WTC11 (cell line): ENCODE measurements at regions not wholly inside any gene's neighbourhood (a gene's known extent, or its start where the extent isn't known, plus 50 kb on each side); places are given as distances from the start of the nearest gene placed in this dataset.

ENCODE experiments used
- ATAC-seq: fragments of 200-7000 bp; cut with Tn5 transposase; 2 replicates; pipeline ENCODE4 v1.10.0; 2021; ENCODE audit warnings: mild to moderate bottlenecking, moderate library complexity
- CTCF ChIA-PET: fragments of 300-600 bp; sonication (Branson Sonifier 250); formaldehyde crosslinking; loops from one replicate; lab custom pipeline; 2021; ENCODE audit warnings: antibody characterized with exemption; lab: Charles Lee
- POLR2A ChIA-PET: fragments of 350-600 bp; sonication (Branson Sonifier 250); formaldehyde crosslinking; loops from one replicate; lab custom pipeline; 2021; ENCODE audit warnings: antibody characterized with exemption; lab: Charles Lee
- DNase-seq: peaks from one replicate; pipeline ENCODE4 v3.0.0; 2021; ENCODE audit warnings: low spot score
- H3K27ac Mint-ChIP-seq: 2 replicates; pipeline ENCODE4 v1.8.0; 2021; ENCODE audit warnings: mixed read lengths
- H3K27me3 Mint-ChIP-seq: 2 replicates; pipeline ENCODE4 v1.8.0; 2021; ENCODE audit warnings: low read depth, mild to moderate bottlenecking, moderate library complexity, mixed read lengths
- H3K36me3 Mint-ChIP-seq: 2 replicates; pipeline ENCODE4 v1.8.0; 2021; ENCODE audit warnings: mixed read lengths
- H3K4me1 Mint-ChIP-seq: 2 replicates; pipeline ENCODE4 v1.8.0; 2022; ENCODE audit warnings: mixed read lengths
- H3K4me3 Mint-ChIP-seq: 2 replicates; pipeline ENCODE4 v1.8.0; 2021; ENCODE audit warnings: mild to moderate bottlenecking, moderate library complexity, mixed read lengths
- H3K9me3 Mint-ChIP-seq: 2 replicates; pipeline ENCODE4 v1.8.0; 2021; ENCODE audit warnings: mixed read lengths
- ARID4B ChIP-seq: sonication (generic); formaldehyde crosslinking; IDR thresholded peaks from 2 replicates; pipeline ENCODE4 v1.8.0; 2023; ENCODE audit warnings: missing genetic modification reagents, mild to moderate bottlenecking, borderline replicate concordance
- ATF2 ChIP-seq: sonication (generic); formaldehyde crosslinking; IDR thresholded peaks from 2 replicates; pipeline ENCODE4 v1.8.1; 2022; ENCODE audit warnings: low read depth, missing genetic modification reagents, borderline replicate concordance
- CREM ChIP-seq: sonication (generic); formaldehyde crosslinking; IDR thresholded peaks from 2 replicates; pipeline ENCODE4 v1.8.1; 2022; ENCODE audit warnings: mild to moderate bottlenecking, missing genetic modification reagents, moderate library complexity
- HMGA2 ChIP-seq: fragments of 250-450 bp; sonication (Bioruptor Pico); IDR thresholded peaks from 2 replicates; pipeline ENCODE4 v1.4.0; 2021; ENCODE audit warnings: mild to moderate bottlenecking, moderate library complexity
- HMGXB4 ChIP-seq: sonication (generic); formaldehyde crosslinking; IDR thresholded peaks from 2 replicates; pipeline ENCODE4 v1.8.1; 2023; ENCODE audit warnings: mild to moderate bottlenecking, moderate library complexity, missing genetic modification reagents
- KAT7 ChIP-seq: sonication (generic); formaldehyde crosslinking; IDR thresholded peaks from 2 replicates; pipeline ENCODE4 v1.8.1; 2023; ENCODE audit warnings: missing genetic modification reagents, mild to moderate bottlenecking, borderline replicate concordance
- NFE2L1 ChIP-seq: sonication (generic); formaldehyde crosslinking; IDR thresholded peaks from 2 replicates; pipeline ENCODE4 v1.8.1; 2023; ENCODE audit warnings: missing genetic modification reagents
- PRRX2 ChIP-seq: fragments of 250-450 bp; sonication (Bioruptor Pico); IDR thresholded peaks from 2 replicates; pipeline ENCODE4 v1.8.0; 2021; ENCODE audit warnings: mild to moderate bottlenecking
- RORB ChIP-seq: fragments of 250-450 bp; sonication (Bioruptor Pico); IDR thresholded peaks from 2 replicates; pipeline ENCODE4 v1.9.0; 2021; ENCODE audit warnings: mild to moderate bottlenecking
- SMAD3 ChIP-seq: sonication (generic); formaldehyde crosslinking; IDR thresholded peaks from 2 replicates; pipeline ENCODE4 v1.8.0; 2022; ENCODE audit warnings: missing genetic modification reagents, mild to moderate bottlenecking, borderline replicate concordance
- USF1 ChIP-seq: sonication (generic); formaldehyde crosslinking; IDR thresholded peaks from 2 replicates; pipeline ENCODE4 v1.8.0; 2022; ENCODE audit warnings: mild to moderate bottlenecking, missing genetic modification reagents
- ZNF219 ChIP-seq: sonication (generic); formaldehyde crosslinking; IDR thresholded peaks from 2 replicates; pipeline ENCODE4 v1.8.0; 2023; ENCODE audit warnings: missing genetic modification reagents, mild to moderate bottlenecking, borderline replicate concordance
- ZNF281 ChIP-seq: sonication (generic); formaldehyde crosslinking; IDR thresholded peaks from 2 replicates; pipeline ENCODE4 v1.8.0; 2023; ENCODE audit warnings: mild to moderate bottlenecking, missing genetic modification reagents
- ZNF396 ChIP-seq: fragments of 250-450 bp; sonication (Bioruptor Pico); IDR thresholded peaks from 2 replicates; pipeline ENCODE4 v1.8.0; 2021; ENCODE audit warnings: mild to moderate bottlenecking, moderate library complexity, borderline replicate concordance
- ZNF423 ChIP-seq: fragments of 250-450 bp; sonication (Bioruptor Pico); IDR thresholded peaks from 2 replicates; pipeline ENCODE4 v2.1.2; 2022; ENCODE audit warnings: mild to moderate bottlenecking, moderate library complexity
- TF ChIP-seq, protein P1 (sequence below): sonication (generic); formaldehyde crosslinking; IDR thresholded peaks from 2 replicates; pipeline ENCODE4 v1.8.0; 2022; ENCODE audit warnings: mild to moderate bottlenecking, missing genetic modification reagents

DNA sequence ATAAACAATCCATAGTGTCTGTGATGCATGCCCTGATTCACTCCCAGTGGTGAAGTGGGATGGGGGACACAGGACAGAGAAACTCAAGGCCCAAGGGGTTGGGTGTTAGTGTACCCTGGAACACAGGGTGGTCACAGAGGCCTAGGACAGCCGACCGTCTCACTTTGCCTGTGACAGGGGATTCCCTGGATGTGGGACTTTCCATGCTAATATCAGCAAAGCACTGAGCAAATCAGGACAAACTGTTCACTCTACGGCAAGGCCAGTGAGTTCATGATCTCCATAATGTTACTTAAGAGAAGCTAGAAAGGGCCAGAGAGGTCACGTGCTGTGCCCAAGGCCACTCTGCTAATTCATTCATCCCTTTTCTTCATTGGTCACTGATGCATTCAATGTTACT, 158.7 kb upstream of the RBPJ start:
- H3K4me1 Mint-ChIP-seq, result peaks cover 16% of the 10 kb centered on the region
- CTCF ChIA-PET, result interaction anchor here (0.5 to 2.2 kb wide), 27 partner anchors 10 to 209 kb away, joined by 3 to 16 read pairs (median 4); partner anchors contain the start of gene RBPJ
- no peak for DNase-seq
- TF ChIP-seq CREM (CRISPR knock-in tag) (no peak), KAT7 (no peak), ATF2 (no peak), NFE2L1 (CRISPR knock-in tag) (no peak), HMGA2 (CRISPR knock-in tag) (no peak), ZNF281 (CRISPR knock-in tag) (no peak), ZNF423 (no peak), ZNF396 (no peak)
- no peak overlapping the region for H3K27ac Mint-ChIP-seq
- ATAC-seq, result no peak
- POLR2A ChIA-PET, result interaction anchor here (1.0 kb wide), 1 partner anchor 158 kb away, joined by 3 read pairs; the partner anchor contains the start of gene RBPJ
- H3K36me3 Mint-ChIP-seq, result peaks cover 5% of the 10 kb centered on the region
- no peak overlapping the region for H3K4me3 Mint-ChIP-seq
- peaks cover 15% of the 10 kb centered on the region for H3K9me3 Mint-ChIP-seq
- H3K27me3 Mint-ChIP-seq, result no peaks in the 10 kb centered on the region

- ChIA-PET POLR2A (interaction anchor here (0.6 kb wide), 1 partner anchor 107 kb away, joined by 4 read pairs; no protein-coding TSS in a partner anchor), CTCF (interaction anchor here (0.6 to 1.2 kb wide), 3 partner anchors 13 to 176 kb away, joined by 3 to 5 read pairs (median 3); no protein-coding TSS in a partner anchor)
- no peak overlapping the region for H3K4me3 Mint-ChIP-seq
- peaks cover 5% of the 10 kb centered on the region for H3K36me3 Mint-ChIP-seq
- peaks cover 16% of the 10 kb centered on the region for H3K4me1 Mint-ChIP-seq
- peaks cover 15% of the 10 kb centered on the region for H3K9me3 Mint-ChIP-seq
- H3K27ac Mint-ChIP-seq, result peak overlapping the region; percentile 75
- ATAC-seq, result peak; percentile 48; the same call in 1 of the 2 replicates
- H3K27me3 Mint-ChIP-seq, result no peaks in the 10 kb centered on the region
- DNase-seq, result no peak
- no peak for TF ChIP-seq SMAD3 (CRISPR knock-in tag)
- TF ChIP-seq USF1, result no peak
Observed at GRCh38 chr4:26163425-26164362, 157.1 kb upstream of the RBPJ start.

DNA sequence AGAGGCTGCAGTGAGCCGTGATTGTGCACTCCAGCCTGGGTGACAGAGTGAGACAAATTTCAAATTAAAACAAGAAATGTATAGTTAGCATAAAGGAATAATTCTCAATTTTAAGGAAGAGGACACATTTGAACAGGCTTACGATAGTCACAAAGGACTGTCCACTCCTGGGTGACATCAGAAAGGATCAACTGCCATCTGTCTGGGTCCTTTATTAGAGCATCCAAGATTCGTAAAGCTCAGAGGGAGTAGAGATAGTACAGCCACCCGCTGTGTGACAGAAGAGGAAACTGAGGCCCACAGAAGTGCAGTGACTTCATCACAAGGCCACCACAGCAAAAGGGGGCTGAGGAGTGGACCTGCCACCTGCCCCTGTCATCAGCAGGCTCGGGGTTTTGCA, 149.3 kb upstream of the RBPJ start:
- no peak for ATAC-seq
- Mint-ChIP-seq H3K36me3 (peaks cover 19% of the 10 kb centered on the region), H3K27ac (no peak overlapping the region), H3K27me3 (no peaks in the 10 kb centered on the region), H3K4me1 (peaks cover 18% of the 10 kb centered on the region)
- ChIA-PET POLR2A (no interaction called here), CTCF (interaction anchor here (0.7 to 0.9 kb wide), 3 partner anchors 9 to 89 kb away, joined by 4 read pairs; no protein-coding TSS in a partner anchor)
- DNase-seq, result no peak
- no peak for TF ChIP-seq HMGXB4
- TF ChIP-seq ZNF219, result no peak
- TF ChIP-seq RORB (CRISPR knock-in tag), result no peak
- TF ChIP-seq, protein P1, sequence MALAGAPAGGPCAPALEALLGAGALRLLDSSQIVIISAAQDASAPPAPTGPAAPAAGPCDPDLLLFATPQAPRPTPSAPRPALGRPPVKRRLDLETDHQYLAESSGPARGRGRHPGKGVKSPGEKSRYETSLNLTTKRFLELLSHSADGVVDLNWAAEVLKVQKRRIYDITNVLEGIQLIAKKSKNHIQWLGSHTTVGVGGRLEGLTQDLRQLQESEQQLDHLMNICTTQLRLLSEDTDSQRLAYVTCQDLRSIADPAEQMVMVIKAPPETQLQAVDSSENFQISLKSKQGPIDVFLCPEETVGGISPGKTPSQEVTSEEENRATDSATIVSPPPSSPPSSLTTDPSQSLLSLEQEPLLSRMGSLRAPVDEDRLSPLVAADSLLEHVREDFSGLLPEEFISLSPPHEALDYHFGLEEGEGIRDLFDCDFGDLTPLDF (CRISPR knock-in tag), result no peak
- no peak for TF ChIP-seq PRRX2 (CRISPR knock-in tag)
- TF ChIP-seq ARID4B (CRISPR knock-in tag), result no peak
- TF ChIP-seq, all 79 proteins: peak for 0
- no peak overlapping the region for H3K4me3 Mint-ChIP-seq
- H3K9me3 Mint-ChIP-seq, result peaks cover 13% of the 10 kb centered on the region; the same call in 1 of the 2 replicates
